HG03460 (cell line): ENCODE measurements at regions not wholly inside any gene's neighbourhood (a gene's known extent, or its start where the extent isn't known, plus 50 kb on each side); places are given as distances from the start of the nearest gene placed in this dataset.

Experiments used
- ATAC-seq: cut with Tn5 transposase; IDR thresholded peaks from one replicate; pipeline ENCODE4 v1.9.1; 2021; ENCODE audit not compliant: unreplicated experiment

DNA sequence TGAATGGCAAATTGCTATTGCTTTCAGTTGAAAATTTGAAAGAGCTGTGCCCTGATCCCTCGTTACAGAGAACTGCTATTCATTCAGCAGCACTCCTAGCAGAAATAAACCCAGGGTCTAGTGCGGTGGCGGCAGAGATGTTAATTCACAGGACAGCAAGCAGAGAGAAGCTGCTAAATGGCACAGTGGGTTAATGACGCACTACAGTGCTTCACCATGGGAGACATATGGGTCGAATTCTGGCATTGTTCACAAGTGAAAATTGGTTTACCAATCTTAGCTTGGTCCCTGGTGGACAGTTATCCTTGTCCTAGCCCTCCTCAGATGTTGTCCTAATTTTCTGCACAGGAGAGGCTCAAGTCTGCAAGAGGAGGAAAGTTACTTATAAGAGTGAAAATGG, 807.4 kb downstream of the TLE1 start:
- no peak for ATAC-seq

DNA sequence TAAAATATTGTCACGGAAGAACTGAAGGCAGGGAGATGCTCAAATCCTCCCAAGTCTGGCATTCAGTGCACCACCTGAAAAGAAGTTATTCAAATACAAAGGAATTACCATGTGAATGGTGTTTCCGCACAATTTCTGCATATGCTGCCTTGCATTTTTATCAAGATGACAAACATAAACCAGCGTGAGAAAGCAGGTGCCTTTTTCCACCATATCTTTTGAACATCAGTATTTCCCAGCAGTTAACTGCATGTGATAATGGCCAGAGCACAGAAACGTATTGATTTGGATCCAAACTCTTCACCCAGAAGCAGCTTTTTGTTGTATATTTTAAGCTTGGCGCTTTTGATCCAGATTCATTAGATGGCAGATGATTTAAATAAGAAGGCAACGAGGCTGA, 808.0 kb downstream of the TLE1 start:
- ATAC-seq = no peak

DNA sequence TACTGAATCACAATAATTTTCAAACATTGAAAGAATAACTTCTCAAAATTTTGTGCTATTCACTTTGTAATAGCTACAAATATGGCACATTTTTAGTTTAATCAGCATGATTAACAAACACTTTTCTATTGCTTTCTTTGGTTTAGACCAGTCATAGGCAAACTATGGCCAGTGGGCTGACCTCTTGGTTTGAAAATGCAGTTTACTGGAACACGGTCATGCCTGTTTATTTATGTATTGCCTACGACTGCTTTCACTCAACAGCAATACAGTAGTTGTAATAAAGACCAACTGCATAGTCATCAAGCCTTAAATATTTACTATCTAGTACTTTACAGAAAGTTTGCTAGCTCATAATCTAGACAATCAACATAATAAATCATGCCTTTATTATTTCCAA, 810.8 kb downstream of the TLE1 start:
- ATAC-seq = no peak

DNA sequence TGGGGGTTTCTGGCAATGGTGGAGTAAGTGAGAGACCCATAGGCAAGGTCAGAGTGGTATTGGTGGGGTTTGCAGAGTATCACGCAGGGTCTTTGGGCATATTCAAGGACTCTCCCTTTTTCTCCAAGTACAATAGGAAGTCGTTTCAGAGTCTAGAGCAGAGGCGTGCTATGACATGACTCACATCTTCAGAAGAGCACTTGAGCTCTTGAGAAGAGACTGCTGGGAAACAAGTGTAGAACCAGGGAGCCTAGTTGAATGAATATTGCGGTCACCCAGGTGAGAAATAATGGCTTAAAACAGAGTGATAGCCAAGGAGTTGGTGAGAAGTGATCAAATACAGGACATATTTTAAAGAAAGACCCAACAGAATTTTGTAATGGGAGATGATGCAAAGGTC, 813.4 kb downstream of the TLE1 start:
- no peak for ATAC-seq

DNA sequence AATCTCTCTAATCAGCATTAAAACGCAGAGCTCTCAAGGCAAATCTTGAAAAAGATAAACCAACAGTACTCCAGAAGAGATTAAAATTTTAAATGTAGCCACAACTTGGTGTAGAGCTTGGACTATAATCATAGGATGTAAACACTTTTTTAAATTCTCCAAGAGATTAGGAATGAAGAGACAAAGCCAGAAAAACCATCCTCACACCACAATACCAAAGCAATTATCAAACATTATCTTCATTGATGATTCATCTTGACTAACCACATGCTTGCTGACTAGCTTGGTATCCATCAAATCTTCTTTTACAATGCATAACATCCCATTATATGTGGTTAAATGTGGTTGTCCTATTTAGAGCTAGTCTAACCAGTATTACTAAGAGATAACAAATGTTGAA, 815.1 kb downstream of the TLE1 start:
- no peak for ATAC-seq

DNA sequence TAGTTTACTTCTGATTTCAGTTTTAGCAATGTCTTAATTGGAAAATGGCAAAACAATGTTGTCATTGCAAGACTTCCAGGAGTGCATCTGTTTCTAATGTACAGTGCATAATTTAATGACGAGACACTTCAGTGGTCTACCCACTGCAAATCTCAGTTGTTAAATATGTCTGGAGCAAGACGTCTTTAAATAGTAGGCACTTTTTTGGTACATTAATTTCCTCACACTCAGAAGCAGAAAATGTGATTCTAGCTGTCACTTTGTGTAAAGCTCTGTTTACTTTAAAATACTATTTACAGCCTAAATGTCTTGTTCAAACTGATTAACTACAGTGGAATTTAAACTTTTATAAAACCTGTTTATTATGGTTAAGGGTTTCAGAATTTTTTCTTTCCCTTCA, 815.5 kb downstream of the TLE1 start:
- ATAC-seq = no peak

DNA sequence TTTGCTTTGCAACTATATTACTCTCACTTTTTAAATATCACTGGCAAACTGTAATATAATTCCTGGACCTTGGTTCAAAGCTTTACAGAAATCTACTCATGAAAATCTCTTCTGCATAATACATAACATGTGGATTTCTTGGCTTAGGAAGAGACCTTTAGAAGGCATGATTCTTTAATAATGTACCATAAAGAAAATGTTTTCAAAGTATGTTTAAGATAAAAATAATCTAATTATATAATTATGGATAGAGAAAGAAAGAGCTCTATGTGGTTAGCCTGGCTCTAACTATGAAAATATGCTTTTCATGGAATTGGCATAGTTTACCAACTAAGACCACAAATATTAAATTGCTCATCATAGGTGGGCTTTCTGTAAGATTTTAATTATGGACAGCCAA, 817.8 kb downstream of the TLE1 start:
- no peak for ATAC-seq

DNA sequence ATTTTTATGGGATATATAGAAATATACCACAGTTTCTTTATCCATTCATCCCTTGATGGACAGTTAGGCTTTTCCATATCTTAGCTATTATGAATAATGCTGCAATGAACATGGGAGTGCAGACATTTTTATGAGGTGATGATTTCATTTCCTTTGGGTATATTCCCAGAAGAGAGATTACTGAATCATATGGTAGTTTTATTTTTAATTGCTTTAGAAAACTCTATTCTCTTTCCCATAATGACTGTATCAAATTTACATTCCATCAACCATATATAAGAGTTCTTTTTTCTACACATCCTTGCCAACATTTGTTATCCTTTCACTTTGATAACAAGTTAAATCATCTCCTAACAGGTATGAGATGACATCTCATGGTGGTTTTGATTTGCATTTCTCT, 821.6 kb downstream of the TLE1 start:
- no peak for ATAC-seq

DNA sequence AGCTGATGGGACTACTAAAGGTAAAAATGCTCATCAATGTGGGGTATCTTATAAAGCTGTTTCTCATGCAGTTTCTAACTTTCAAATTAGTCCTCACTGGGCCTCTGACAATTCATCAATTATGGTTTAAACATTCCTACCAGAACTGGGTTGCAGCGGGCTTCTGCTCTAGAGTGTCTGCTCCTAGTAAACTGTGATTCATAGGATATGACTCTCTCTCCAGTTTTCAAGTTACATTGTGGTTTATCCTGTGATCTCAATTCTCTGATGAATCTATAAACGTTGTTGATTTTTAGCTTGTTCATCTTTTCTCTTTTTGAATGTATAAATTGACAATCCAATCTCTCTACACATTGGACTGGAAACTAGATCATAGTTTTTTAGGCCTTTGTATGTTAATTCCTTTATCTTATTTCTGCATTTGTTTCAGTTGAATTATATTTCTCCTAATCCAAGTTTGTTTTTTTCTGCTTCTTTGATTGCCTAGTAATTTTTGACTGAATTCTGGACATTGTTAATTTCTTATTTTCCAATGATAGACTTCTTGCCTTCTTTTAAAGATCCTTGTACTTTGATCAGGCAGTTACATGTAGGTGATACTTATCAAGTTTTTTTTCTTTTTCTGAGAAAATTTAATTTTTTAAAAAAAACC, 822.6 kb downstream of the TLE1 start:
- ATAC-seq = no peak

DNA sequence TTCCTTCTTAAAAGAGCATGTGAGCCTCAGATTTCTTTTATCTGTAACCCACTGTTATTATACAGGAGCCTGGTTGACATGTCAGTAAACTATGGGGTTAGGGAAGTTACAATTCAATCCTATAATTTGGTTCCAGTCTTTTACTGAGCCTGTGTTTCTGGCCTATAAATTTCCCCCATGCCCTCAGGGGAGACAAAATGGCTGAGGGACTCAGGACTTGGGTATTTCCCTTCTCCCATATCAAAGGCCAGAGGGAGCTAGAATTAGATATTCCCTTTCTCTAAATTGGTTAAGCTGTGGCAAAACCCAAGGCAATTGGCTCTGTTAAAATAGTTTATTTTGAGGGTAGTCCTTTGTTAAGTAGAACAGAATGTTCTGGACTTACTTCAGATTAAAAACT, 823.2 kb downstream of the TLE1 start:
- no peak for ATAC-seq

DNA sequence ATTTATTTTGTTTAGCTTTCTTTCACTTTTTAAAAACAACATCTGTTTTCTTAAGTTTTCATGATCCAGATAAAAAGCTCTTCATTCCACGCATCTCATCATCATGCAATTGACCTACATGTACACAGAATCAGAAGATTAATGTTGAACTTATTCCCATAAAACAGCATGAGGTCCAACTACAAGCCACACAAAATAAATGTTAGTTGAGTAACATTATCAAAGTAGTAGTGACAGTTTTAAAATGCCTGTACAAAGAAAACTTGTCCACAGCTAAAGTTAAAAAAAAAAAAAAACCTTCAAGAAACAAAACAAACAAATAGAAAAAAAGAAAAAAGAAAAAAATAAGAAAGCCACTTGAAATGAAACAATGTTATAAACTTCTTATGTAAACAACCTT, 846.3 kb downstream of the TLE1 start:
- ATAC-seq = no peak

DNA sequence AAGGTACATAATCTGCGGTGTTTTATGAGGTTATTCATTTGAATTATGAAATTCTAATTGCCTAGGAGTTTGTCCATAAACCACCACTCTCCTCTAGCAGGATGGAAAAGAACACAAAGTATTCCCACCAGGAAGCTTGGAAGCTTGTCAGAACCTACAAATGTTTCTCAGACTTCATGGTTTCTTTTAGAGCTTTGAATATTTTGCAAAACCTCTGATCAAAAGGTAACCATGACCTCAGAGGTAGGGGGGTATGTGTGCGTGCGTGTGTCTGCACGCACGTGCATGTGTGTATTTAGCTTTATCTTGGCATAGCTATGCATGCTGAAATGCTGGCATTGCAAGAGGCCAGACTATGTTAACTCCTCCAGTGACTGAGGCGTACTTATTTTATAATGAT, 847.0 kb downstream of the TLE1 start:
- ATAC-seq = no peak

DNA sequence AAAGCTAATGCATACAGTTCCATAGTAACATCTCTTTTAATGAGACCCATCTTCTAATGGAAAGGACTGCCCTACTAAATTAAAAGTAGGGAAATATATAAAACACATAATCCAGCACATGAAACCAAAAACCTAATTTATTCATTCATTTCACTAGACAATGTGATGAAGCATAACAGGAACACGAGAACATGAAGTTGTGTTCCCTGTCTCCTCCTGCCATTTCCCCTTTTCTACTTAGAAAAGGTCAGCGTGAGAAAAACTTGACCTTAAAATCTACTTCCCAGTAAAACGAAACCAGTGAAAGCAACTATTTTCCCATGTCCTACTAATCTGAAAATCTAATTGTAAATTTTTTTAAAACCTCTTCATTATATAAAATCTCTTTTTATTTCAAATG, 847.5 kb downstream of the TLE1 start:
- no peak for ATAC-seq

DNA sequence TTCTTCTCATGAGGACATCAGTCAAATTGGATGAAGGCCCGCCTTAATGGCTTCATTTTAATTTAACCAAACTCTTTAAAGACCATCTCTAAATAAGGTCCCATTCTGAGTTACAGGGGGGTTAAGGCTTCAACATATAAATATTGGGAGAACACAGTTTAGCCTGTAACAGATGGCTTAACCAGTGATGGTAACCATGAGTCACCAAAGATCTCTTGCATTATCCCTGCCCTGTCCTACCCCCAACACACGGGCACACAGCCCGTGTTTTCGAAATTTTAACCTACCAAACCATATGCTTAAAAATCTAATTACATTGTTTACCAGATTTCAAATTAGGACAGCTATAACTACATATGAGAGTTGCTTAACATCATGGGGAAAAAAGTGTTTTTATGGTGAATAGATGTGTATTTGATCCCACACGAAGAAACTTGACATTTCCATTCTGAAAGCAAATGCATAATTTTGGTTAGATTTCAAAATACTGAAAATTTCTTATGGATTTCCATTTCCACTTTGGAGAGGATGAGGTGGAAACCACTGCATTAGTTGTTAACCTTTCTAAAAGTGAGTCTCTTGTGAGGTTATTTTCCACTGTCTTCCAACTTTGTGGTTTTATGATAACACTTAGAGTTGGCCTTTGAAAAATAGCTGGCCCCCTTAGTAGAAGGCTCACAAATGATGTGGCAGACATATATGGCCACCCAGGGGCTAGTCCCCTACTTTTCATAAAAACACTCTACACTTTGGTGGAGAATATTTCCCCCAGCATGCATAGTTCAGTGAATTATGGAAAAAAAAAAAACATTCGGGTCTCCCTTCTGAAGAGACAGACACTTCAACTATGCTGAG, 849.3 kb downstream of the TLE1 start:
- ATAC-seq = no peak

DNA sequence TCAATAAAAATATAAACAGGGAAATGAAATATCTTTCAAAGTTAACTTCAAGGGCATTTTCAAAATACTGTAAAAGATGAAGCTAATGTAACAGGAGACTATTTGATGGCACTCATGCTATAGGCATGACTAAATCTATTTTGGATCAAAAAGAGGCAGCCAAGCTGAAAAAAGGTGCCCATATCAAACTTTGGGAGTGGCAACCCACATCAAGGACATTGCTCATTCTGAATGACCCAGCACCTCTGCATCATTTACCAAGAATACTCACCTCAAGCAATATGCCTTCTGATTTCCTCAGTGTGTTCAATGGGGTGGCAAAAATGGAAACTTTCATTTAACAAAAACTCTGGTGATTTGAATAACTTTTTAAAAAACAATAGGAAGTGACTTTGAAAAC, 853.3 kb downstream of the TLE1 start:
- ATAC-seq = no peak

DNA sequence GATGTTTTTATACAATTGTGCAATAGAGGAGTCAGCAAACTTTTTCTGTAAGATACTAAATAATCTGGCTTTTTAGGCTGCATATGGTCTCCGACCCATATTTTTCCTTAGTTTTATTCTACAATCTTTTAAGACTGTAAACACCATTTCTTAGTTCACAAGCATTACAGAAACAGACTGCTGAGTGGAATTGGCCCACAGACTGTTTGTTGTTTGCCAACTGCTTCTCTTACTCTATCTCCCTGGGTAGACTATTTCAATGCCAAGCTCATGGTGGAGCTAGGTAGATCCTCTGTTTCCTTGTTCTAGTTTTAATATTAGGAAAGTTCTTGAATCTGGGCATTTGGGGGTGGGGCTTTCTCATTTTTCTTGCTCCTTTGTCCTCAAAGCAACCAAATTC, 857.6 kb downstream of the TLE1 start:
- ATAC-seq = no peak

DNA sequence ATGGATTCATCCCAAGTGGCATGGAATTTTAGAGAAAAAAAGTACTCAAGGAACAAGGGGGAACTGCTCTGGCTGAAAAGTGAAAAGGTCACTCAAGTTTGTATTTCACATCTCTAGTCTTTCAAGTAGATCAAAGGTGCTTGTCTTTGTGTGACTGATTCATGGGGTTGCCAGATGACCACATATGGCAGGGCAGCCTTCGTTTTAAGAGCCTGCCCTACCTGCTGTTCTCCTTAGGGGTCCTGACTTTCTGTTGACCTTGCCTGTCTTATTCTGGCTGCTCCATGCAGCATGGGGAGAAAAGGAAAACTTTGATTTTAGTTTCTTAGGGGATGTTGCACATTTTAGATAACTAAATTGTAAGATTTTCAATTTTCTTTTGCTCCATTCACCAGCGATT, 877.7 kb downstream of the TLE1 start:
- ATAC-seq = no peak

DNA sequence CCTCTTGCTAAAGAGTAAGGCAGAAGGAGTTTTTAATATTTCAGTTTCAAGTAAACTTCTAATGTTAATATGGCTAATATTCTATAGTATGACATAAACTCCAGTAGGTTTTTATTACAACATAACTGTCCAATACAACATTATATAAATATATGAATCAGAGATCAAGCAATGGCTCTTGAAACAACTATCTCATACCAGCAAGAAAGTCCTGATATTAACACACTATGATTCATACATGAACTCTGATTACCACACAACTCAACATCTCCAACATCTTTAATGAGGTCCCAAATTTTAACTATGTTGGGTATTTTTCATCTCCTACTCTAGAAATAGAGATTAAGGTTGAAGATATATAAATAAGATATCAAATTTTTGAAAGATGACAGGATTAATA, 878.3 kb downstream of the TLE1 start:
- ATAC-seq = no peak

DNA sequence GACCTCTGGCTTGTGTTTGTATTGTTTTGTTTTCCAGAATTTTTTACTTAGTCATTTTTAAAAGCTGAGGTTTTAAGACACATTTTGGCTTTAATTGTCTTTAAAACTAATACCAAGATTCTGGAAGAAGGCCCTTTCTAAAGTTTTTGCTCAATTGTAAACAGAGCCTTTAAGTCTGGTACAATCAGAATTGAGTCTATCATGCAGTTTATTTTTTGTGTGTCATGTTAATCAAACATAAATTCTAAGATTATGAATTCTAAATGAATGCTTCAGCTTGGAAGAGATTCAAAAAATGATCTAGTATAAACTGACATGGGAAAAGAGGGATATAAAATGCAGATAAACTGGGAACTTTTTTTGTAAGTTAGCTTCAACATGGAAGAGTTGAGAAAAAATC, 882.7 kb downstream of the TLE1 start:
- no peak for ATAC-seq

DNA sequence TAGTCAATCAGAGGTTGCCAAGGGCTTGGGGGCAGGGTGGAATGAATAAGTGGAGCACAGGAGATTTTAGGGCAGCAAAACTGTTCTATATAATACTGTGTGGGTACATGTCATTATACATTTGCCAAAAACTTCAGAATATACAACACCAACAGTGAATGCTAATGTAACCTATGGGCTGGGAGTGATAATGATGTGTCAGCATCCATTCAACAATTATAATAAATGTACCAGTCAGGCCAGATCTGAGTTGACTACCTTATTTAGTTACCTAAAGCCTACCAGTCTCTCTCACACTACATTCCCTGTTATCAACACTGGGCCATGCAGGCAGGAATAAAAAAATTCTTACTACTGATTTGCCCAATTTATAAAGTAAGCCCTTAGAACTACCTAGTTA, 884.5 kb downstream of the TLE1 start:
- ATAC-seq = no peak

DNA sequence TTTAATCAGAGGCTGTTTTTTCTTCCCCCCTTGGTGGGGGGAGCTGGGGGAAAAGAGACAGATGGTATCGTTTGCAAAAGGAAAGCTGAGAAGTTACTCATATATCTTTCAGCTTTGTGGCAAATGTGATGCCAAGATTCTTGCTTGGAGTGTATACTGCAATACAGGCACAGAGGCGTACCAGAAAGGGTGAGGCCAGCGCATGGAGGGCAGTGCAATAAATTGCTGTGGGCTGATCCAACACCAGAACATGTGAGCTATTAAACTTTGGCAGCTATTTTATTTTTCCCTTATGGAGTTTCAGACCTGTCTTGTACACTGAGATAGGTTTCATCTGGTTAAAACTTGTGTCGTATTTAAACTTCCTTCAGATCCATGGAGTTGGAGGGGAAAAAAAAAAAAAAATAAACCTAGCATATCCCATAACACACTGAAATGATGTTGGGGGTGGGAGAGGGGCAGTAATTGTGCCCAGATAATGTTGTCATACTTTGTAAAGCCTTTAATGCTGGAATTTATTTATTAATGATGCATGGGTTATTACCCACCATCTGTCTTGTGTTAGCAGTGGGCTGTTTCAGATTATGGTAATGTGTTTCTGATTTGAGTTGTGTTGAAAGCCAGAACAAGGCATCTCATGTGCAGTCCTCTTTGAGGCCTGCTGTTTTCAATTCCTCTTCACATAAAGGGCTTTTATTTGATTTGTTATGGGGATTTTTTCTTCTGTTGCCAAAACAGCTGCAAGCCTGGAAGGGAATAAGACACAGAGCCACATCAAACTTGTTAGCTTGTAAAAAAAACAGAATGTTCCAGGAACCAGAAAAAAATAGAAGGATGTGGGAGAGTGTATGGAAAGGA, 891.3 kb downstream of the TLE1 start:
- ATAC-seq = no peak
